Right lobe of liver (tissue), 4 donors: ENCODE measurements at regions not wholly inside any gene's neighbourhood (a gene's known extent, or its start where the extent isn't known, plus 50 kb on each side); places are given as distances from the start of the nearest gene placed in this dataset.

Experiments
- CTCF ChIP-seq, 4 donors: fragments of 200-600 bp in 3 of 4; fragments of 450-650 bp in 1 of 4; IDR thresholded peaks; one replicate each; pipeline versions ENCODE4 v1.5.1 to v1.8.0; 2016 to 2022; ENCODE audit warnings: antibody characterized with exemption in 4 of 4, mild to moderate bottlenecking in 2 of 4
- POLR2A ChIP-seq: fragments of 450-650 bp; IDR thresholded peaks from one replicate; pipeline ENCODE4 v1.6.1; 2017; ENCODE audit warnings: antibody characterized with exemption, mild to moderate bottlenecking
- donor health status: DM: no; HTN: no; CAD: no.
- donor health status: DM: no; HTN: no; CAD: no.
- donor health status: DM: no; HTN: yes; CAD: no.

GRCh38 chr11:10969387-10969786 is 111.5 kb upstream of the ZBED5 start:
- TF ChIP-seq CTCF (IDR thresholded peaks at IDR 0.05) (no peak), POLR2A (no peak)
